H9 (cell line): ENCODE measurements at regions not wholly inside any gene's neighbourhood (a gene's known extent, or its start where the extent isn't known, plus 50 kb on each side); places are given as distances from the start of the nearest gene placed in this dataset.
A peak's percentile ranks its signal among the peaks of the same experiment; 100 is the strongest.

Experiments used
- DNase-seq: peaks from one replicate; pipeline ENCODE4 v3.0.0-alpha.2; 2017
- H2AFZ ChIP-seq: one replicate; pipeline ENCODE4 v1.6.1; 2013; ENCODE audit warnings: mild to moderate bottlenecking, low read length, control low read depth, moderate library complexity
- H2AK5ac ChIP-seq: 2 replicates; pipeline ENCODE4 v1.6.1; 2013; ENCODE audit warnings: low read length, control low read depth, mixed read lengths; ENCODE audit not compliant: insufficient read length
- H2BK120ac ChIP-seq: one replicate; pipeline ENCODE4 v1.6.1; 2013; ENCODE audit warnings: low read depth, mild to moderate bottlenecking, low read length, control low read depth, inconsistent platforms; ENCODE audit not compliant: poor library complexity, severe bottlenecking
- H2BK12ac ChIP-seq: 2 replicates; pipeline ENCODE4 v1.6.1; 2013; ENCODE audit warnings: low read length, control low read depth, mixed read lengths, low read depth; ENCODE audit not compliant: insufficient read length
- H2BK15ac ChIP-seq: 2 replicates; pipeline ENCODE4 v1.6.1; 2013; ENCODE audit warnings: low read depth, low read length, control low read depth
- H2BK20ac ChIP-seq: one replicate; pipeline ENCODE4 v1.6.1; 2013; ENCODE audit warnings: low read depth, mild to moderate bottlenecking, low read length, control low read depth, inconsistent platforms; ENCODE audit not compliant: poor library complexity, severe bottlenecking
- H2BK5ac ChIP-seq: 2 replicates; pipeline ENCODE4 v1.6.1; 2013; ENCODE audit warnings: low read length, control low read depth, mixed read lengths; ENCODE audit not compliant: insufficient read length
- H3K14ac ChIP-seq: 2 replicates; pipeline ENCODE4 v1.6.1; 2013; ENCODE audit warnings: low read length, control low read depth; ENCODE audit not compliant: insufficient read depth
- H3K18ac ChIP-seq: 2 replicates; pipeline ENCODE4 v1.6.1; 2013; ENCODE audit warnings: low read depth, mild to moderate bottlenecking, mixed read lengths, low read length, control low read depth; ENCODE audit not compliant: insufficient read length
- H3K23ac ChIP-seq: 2 replicates; pipeline ENCODE4 v1.6.1; 2013; ENCODE audit warnings: low read length, control low read depth, mixed read lengths, low read depth; ENCODE audit not compliant: insufficient read length
- H3K23me2 ChIP-seq: 2 replicates; pipeline ENCODE4 v1.6.1; 2013; ENCODE audit warnings: low read depth, mild to moderate bottlenecking, mixed read lengths, low read length, control low read depth; ENCODE audit not compliant: insufficient read length, poor library complexity, severe bottlenecking
- H3K27ac ChIP-seq: 2 replicates; pipeline ENCODE4 v1.5.1; 2013; ENCODE audit warnings: low read length, control low read depth, mixed read lengths, low read depth; ENCODE audit not compliant: insufficient read length
- H3K27me3 ChIP-seq: 2 replicates; pipeline ENCODE4 v1.6.1; 2013; ENCODE audit warnings: low read length, control low read depth, inconsistent platforms; ENCODE audit not compliant: insufficient read depth
- H3K4ac ChIP-seq: 2 replicates; pipeline ENCODE4 v1.6.1; 2013; ENCODE audit warnings: low read depth, mild to moderate bottlenecking, control low read depth, inconsistent platforms, low read length, moderate library complexity
- H3K4me1 ChIP-seq: 2 replicates; pipeline ENCODE4 v1.6.1; 2013; ENCODE audit warnings: low read length, control low read depth, inconsistent platforms; ENCODE audit not compliant: insufficient read depth
- H3K4me2 ChIP-seq: 2 replicates; pipeline ENCODE4 v1.6.1; 2013; ENCODE audit warnings: low read length, control low read depth, mixed read lengths; ENCODE audit not compliant: insufficient read length, insufficient read depth
- H3K56ac ChIP-seq: 2 replicates; pipeline ENCODE4 v1.6.1; 2013; ENCODE audit warnings: low read depth, mild to moderate bottlenecking, mixed read lengths, low read length, control low read depth; ENCODE audit not compliant: insufficient read length
- H3K79me1 ChIP-seq: 2 replicates; pipeline ENCODE4 v1.6.1; 2013; ENCODE audit warnings: low read depth, mild to moderate bottlenecking, moderate library complexity, low read length, control low read depth, inconsistent platforms; ENCODE audit not compliant: insufficient read depth, poor library complexity, severe bottlenecking
- H3K79me2 ChIP-seq: 2 replicates; pipeline ENCODE4 v1.6.1; 2013; ENCODE audit warnings: low read length, control low read depth, inconsistent platforms; ENCODE audit not compliant: insufficient read depth
- H3K9ac ChIP-seq: 2 replicates; pipeline ENCODE4 v1.6.1; 2013; ENCODE audit warnings: low read length, control low read depth, mixed read lengths; ENCODE audit not compliant: insufficient read length; ENCODE audit errors: extremely low read depth
- H3K9me3 ChIP-seq: one replicate; pipeline ENCODE4 v1.6.1; 2013; ENCODE audit warnings: low read depth, low read length, inconsistent platforms; ENCODE audit not compliant: control insufficient read depth
- H3T11ph ChIP-seq: one replicate; pipeline ENCODE4 v1.6.1; 2013; ENCODE audit warnings: mild to moderate bottlenecking, low read length, control low read depth, inconsistent platforms
- H4K20me1 ChIP-seq: one replicate; pipeline ENCODE4 v1.6.1; 2013; ENCODE audit not compliant: control insufficient read depth, insufficient read length, insufficient read depth
- H4K5ac ChIP-seq: 2 replicates; pipeline ENCODE4 v1.6.1; 2013; ENCODE audit warnings: low read depth, mild to moderate bottlenecking, mixed read lengths, low read length, control low read depth; ENCODE audit not compliant: insufficient read length
- H4K8ac ChIP-seq: replicated peaks from 2 replicates; pipeline ENCODE4 v1.6.1; 2013; ENCODE audit warnings: low read length, control low read depth, mixed read lengths, low read depth; ENCODE audit not compliant: insufficient read length
- H4K91ac ChIP-seq: 2 replicates; pipeline ENCODE4 v1.6.1; 2013; ENCODE audit warnings: low read depth, mild to moderate bottlenecking, moderate library complexity, mixed read lengths, low read length, control low read depth; ENCODE audit not compliant: insufficient read length
- H3K27ac Mint-ChIP-seq, 3 experiments: 2 replicates in 2 of 3; 3 replicates in 1 of 3; pipeline ENCODE4 v1.8.0; 2020 to 2021; ENCODE audit warnings: mixed read lengths in 3 of 3, mild to moderate bottlenecking in 1 of 3, moderate library complexity in 1 of 3
- H3K27me3 Mint-ChIP-seq: 2 replicates; pipeline ENCODE4 v1.8.0; 2021; ENCODE audit warnings: low read depth, mild to moderate bottlenecking, moderate library complexity, mixed read lengths
- H3K36me3 Mint-ChIP-seq, 3 experiments: 2 replicates in 2 of 3; 3 replicates in 1 of 3; pipeline ENCODE4 v1.8.0; 2020 to 2021; ENCODE audit warnings: low read depth in 3 of 3, mixed read lengths in 3 of 3; ENCODE audit not compliant: insufficient read depth in 1 of 3
- H3K4me1 Mint-ChIP-seq, 2 experiments: 2 replicates each; pipeline ENCODE4 v1.8.0; 2020; ENCODE audit warnings: mixed read lengths in 2 of 2
- H3K4me3 Mint-ChIP-seq, 2 experiments: 2 replicates in 1 of 2; 3 replicates in 1 of 2; pipeline ENCODE4 v1.8.0; 2020 to 2021; ENCODE audit warnings: mild to moderate bottlenecking in 2 of 2, mixed read lengths in 2 of 2, moderate library complexity in 1 of 2
- H3K9me3 Mint-ChIP-seq, 2 experiments: 2 replicates in 1 of 2; 3 replicates in 1 of 2; pipeline ENCODE4 v1.8.0; 2020; ENCODE audit warnings: mild to moderate bottlenecking in 2 of 2, mixed read lengths in 2 of 2, moderate library complexity in 1 of 2
- CTCF ChIP-seq: fragments of 200-600 bp; sonication (generic); conservative IDR thresholded peaks from 3 replicates; pipeline ENCODE4 v1.8.0; 2021; ENCODE audit warnings: antibody characterized with exemption, mild to moderate bottlenecking
- WGBS: extraction: QIAGEN DNeasy Blood & Tissue Kit; methylation state at CpG from one replicate; pipeline ENCODE4 v1.1.7; 2013; ENCODE audit warnings: missing lambda C conversion rate, low lambda C conversion rate, mixed read lengths; ENCODE audit not compliant: insufficient read length; ENCODE audit errors: extremely low coverage; 5-methylcytosine and 5-hydroxymethylcytosine counted together

DNA sequence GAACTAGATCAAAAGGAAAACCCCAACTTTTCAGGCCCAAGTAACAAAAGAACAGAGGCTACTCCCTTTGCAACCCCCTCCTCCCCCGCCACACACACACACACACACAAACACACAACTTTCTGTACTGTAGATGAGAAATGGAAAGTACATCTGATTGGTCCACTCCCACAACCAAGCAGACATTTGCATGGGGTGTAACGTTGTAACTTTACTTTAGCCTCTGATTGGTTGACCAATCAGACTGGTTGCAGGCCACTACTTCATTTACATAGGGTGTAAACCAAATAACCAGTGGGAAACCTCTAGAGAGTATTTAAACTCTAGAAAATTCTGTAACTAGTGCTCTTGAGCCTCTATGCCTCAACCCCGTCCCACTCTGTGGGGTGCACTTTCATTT lies 425.5 kb downstream of the GXYLT1 start:
- H2BK120ac ChIP-seq, result no peak overlapping the region
- no peak for DNase-seq
- H2BK20ac ChIP-seq, result no peak overlapping the region
- H3K4me1 Mint-ChIP-seq, result peaks cover 20 to 26% of the 10 kb centered on the region in 2 experiments
- no peak overlapping the region for H2BK12ac ChIP-seq
- H4K20me1 ChIP-seq, result no peaks in the 10 kb centered on the region
- no peak overlapping the region for H3K23ac ChIP-seq
- no peak overlapping the region for H3K4ac ChIP-seq
- no peak overlapping the region for H3K9ac ChIP-seq
- H3K79me1 ChIP-seq, result no peaks in the 10 kb centered on the region
- no peaks in the 10 kb centered on the region for H3K9me3 ChIP-seq
- no peak overlapping the region for H3K4me3 Mint-ChIP-seq
- no peak overlapping the region for H3K27ac Mint-ChIP-seq
- no peak overlapping the region for H3T11ph ChIP-seq
- no peak overlapping the region for H3K4me2 ChIP-seq
- no peak overlapping the region for H2BK15ac ChIP-seq
- no peaks in the 10 kb centered on the region for H3K27me3 Mint-ChIP-seq
- peak overlapping the region; percentile 10 for H2AFZ ChIP-seq
- H3K18ac ChIP-seq, result no peak overlapping the region
- H4K91ac ChIP-seq, result no peak overlapping the region
- no peaks in the 10 kb centered on the region for H3K27me3 ChIP-seq
- no peak overlapping the region for H3K56ac ChIP-seq
- no CpG with 5 or more reads among the region's 3 CpGs for WGBS
- H4K5ac ChIP-seq, result no peak overlapping the region
- H3K79me2 ChIP-seq, result no peaks in the 10 kb centered on the region
- no peak overlapping the region for H2AK5ac ChIP-seq
- no peaks in the 10 kb centered on the region for H3K36me3 Mint-ChIP-seq
- H4K8ac ChIP-seq, result no peak overlapping the region
- H3K14ac ChIP-seq, result no peak overlapping the region
- H2BK5ac ChIP-seq, result no peak overlapping the region
- H3K4me1 ChIP-seq, result peaks cover 2% of the 10 kb centered on the region; the same call in 1 of the 2 replicates
- H3K23me2 ChIP-seq, result no peaks in the 10 kb centered on the region
- H3K9me3 Mint-ChIP-seq, result no peaks in the 10 kb centered on the region
- H3K27ac ChIP-seq, result no peak overlapping the region
- no peak for TF ChIP-seq CTCF
